ENCODE measurements at regions not wholly inside any gene's neighbourhood (a gene's known extent, or its start where the extent isn't known, plus 50 kb on each side); places are given as distances from the start of the nearest gene placed in this dataset.

- ChIA-PET CTCF (ENCODE audit: low intra/inter-chr PET ratio, low total read pairs) (no interaction called here), POLR2A (no interaction called here)
- H3K9ac ChIP-seq (ENCODE audit: insufficient read depth, low read depth, low read length) = no peak overlapping the region
- no peak overlapping the region for H3K4me2 ChIP-seq (ENCODE audit: low read depth, low read length)
- TF ChIP-seq SATB2 (CRISPR knock-in tag; IDR thresholded peaks at IDR 0.05) (no peak), PRDM15 (CRISPR knock-in tag; IDR thresholded peaks at IDR 0.05) (no peak), GFI1 (CRISPR knock-in tag; IDR thresholded peaks at IDR 0.05; ENCODE audit: borderline replicate concordance) (no peak), ZNF761 (CRISPR knock-in tag; conservative IDR thresholded peaks at IDR 0.05) (no peak), ZNF430 (CRISPR knock-in tag; IDR thresholded peaks at IDR 0.05) (no peak), GRHL1 (CRISPR knock-in tag; conservative IDR thresholded peaks at IDR 0.05) (no peak), CREB3 (CRISPR knock-in tag; IDR thresholded peaks at IDR 0.05) (no peak)
- TF ChIP-seq, protein P1, sequence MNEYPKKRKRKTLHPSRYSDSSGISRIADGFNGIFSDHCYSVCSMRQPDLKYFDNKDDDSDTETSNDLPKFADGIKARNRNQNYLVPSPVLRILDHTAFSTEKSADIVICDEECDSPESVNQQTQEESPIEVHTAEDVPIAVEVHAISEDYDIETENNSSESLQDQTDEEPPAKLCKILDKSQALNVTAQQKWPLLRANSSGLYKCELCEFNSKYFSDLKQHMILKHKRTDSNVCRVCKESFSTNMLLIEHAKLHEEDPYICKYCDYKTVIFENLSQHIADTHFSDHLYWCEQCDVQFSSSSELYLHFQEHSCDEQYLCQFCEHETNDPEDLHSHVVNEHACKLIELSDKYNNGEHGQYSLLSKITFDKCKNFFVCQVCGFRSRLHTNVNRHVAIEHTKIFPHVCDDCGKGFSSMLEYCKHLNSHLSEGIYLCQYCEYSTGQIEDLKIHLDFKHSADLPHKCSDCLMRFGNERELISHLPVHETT (CRISPR knock-in tag; conservative IDR thresholded peaks at IDR 0.05) = no peak
- TF ChIP-seq, protein P2, sequence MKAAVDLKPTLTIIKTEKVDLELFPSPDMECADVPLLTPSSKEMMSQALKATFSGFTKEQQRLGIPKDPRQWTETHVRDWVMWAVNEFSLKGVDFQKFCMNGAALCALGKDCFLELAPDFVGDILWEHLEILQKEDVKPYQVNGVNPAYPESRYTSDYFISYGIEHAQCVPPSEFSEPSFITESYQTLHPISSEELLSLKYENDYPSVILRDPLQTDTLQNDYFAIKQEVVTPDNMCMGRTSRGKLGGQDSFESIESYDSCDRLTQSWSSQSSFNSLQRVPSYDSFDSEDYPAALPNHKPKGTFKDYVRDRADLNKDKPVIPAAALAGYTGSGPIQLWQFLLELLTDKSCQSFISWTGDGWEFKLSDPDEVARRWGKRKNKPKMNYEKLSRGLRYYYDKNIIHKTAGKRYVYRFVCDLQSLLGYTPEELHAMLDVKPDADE (CRISPR knock-in tag; IDR thresholded peaks at IDR 0.05) = no peak
- no peaks in the 10 kb centered on the region for H3K9me3 ChIP-seq (ENCODE audit: low read length)
- FAIRE-seq (no peak), ATAC-seq (no peak), DNase-seq (ENCODE audit: low spot score) (no peak)
- in situ Hi-C loops (cut with HindIII; ENCODE audit: extremely low pct_ligation_motif_present, low pct_unique_long_range_greater_than_20kb) (no loop called here), intact Hi-C loops (cut with micrococcal nuclease; ENCODE audit: unreplicated experiment) (no loop called here)
- no peaks in the 10 kb centered on the region for H3K79me2 ChIP-seq (ENCODE audit: insufficient read depth, low read length)
- WGBS (ENCODE audit: low lambda C conversion rate) = 5% methylated on average over 1 of the region's 1 CpG
- H3K27ac ChIP-seq (ENCODE audit: extremely low read length, insufficient read depth, low read length) = no peak overlapping the region
- no peaks in the 10 kb centered on the region for H3K36me3 ChIP-seq (replicated peaks in 1 of 2; ENCODE audit: control insufficient read depth in 1 of 2, insufficient read depth in 2 of 2, low read length in 2 of 2)
- no peak overlapping the region for H3K4me3 ChIP-seq (replicated peaks in 1 of 3; ENCODE audit: insufficient read depth in 1 of 3, low read depth in 2 of 3, low read length in 3 of 3)
- no peaks in the 10 kb centered on the region for H3K27me3 ChIP-seq (ENCODE audit: control insufficient read depth in 1 of 2, insufficient read depth in 2 of 2, low read length in 2 of 2)
- H3K4me1 ChIP-seq (ENCODE audit: insufficient read depth, low read length) = no peaks in the 10 kb centered on the region
- BruUV-seq (replicated peaks) = no TSS peak
- H4K20me1 ChIP-seq (ENCODE audit: insufficient read depth, low read length) = no peaks in the 10 kb centered on the region
- no peak overlapping the region for H2AFZ ChIP-seq (ENCODE audit: low read length)
Observed at GRCh38 chr3:21839176-21839575, 88.2 kb upstream of the ZNF385D start.

Data from HepG2 (cell line).